GM19035 (cell line): ENCODE measurements at regions not wholly inside any gene's neighbourhood (a gene's known extent, or its start where the extent isn't known, plus 50 kb on each side); places are given as distances from the start of the nearest gene placed in this dataset.

Source experiments
- ATAC-seq: cut with Tn5 transposase; IDR thresholded peaks from one replicate; pipeline ENCODE4 v1.9.1; 2021; ENCODE audit not compliant: unreplicated experiment

GRCh38 chr11:95291946-95292345 lies 60.9 kb upstream of the SESN3 start:
- no peak for ATAC-seq

- ATAC-seq = no peak
Observed at GRCh38 chr11:95289378-95290101, 58.5 kb upstream of the SESN3 start.

GRCh38 chr11:95284057-95285052 lies 53.4 kb upstream of the SESN3 start:
- no peak for ATAC-seq

- ATAC-seq = no peak
Observed at GRCh38 chr11:95283650-95284049, 52.6 kb upstream of the SESN3 start.

- no peak for ATAC-seq
Observed at GRCh38 chr11:95283146-95283545, 52.1 kb upstream of the SESN3 start.

GRCh38 chr11:95282291-95282751 lies 51.3 kb upstream of the SESN3 start:
- no peak for ATAC-seq
